ENCODE measurements at regions not wholly inside any gene's neighbourhood (a gene's known extent, or its start where the extent isn't known, plus 50 kb on each side); places are given as distances from the start of the nearest gene placed in this dataset.

DNA sequence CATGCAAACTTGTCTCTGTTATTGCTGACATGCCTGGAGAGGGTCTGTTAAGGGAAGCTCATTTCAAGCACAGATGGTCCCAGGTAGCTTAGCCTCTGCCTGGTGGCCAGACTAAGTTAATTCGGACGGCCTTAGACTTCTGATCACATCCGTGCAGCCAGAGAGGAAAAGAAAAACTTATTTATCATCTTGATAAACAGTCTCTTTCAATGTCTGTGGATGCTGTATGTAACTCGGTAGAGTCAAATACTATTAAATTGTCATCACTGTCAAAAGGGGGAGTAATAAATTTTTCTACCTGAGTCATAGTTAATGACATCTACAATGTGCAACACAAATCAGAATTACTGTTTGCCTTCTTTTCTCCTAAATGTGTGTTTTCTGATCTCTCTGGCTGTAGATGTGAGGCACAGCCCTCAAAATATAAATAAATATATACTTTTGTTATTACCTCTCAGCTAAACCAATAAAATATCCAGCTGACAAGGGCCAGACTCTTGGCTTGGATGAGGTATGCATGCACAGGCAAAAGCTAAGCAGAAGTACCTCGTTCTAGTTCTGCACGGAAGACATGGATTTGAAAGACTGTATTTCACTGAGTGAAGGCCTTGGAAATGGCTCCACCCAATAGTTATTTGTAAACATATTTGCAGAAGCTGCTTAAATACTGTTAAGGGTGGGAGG lies 530.0 kb downstream of the TAFA4 start:
- Histone ChIP-seq H3K4me2 (no peak overlapping the region), H3K36me3 (replicated peaks in 1 of 2; ENCODE audit: control insufficient read depth in 1 of 2, insufficient read depth in 2 of 2, low read length in 1 of 2) (no peaks in the 10 kb centered on the region), H3K9ac (no peak overlapping the region), H3K4me1 (ENCODE audit: control insufficient read depth in 1 of 2, insufficient read depth in 2 of 2, low read depth in 1 of 2, low read length in 1 of 2) (no peaks in the 10 kb centered on the region), H3K4me3 (ENCODE audit: low read depth in 2 of 2, low read length in 1 of 2) (no peak overlapping the region), H3K27me3 (ENCODE audit: insufficient read depth) (no peaks in the 10 kb centered on the region), H3K27ac (ENCODE audit: low read depth in 2 of 2, low read length in 1 of 2) (no peak overlapping the region), H3K9me2 (no peaks in the 10 kb centered on the region), H4K20me1 (ENCODE audit: insufficient read depth) (no peaks in the 10 kb centered on the region), H3K79me2 (ENCODE audit: insufficient read depth) (no peaks in the 10 kb centered on the region), H2AFZ (ENCODE audit: low read depth) (no peak overlapping the region), H3K9me3 (0 out of 2 replicates have a peak, but pooled peaks cover 4% of the 10 kb centered on the region), H3F3A (replicated peaks; ENCODE audit: insufficient read depth) (no peaks in the 10 kb centered on the region)
- WGBS (ENCODE audit: low lambda C conversion rate): 25% methylated on average over 6 of the region's 6 CpGs
- CTCF ChIA-PET: no interaction called here
- TF ChIP-seq, protein P1, sequence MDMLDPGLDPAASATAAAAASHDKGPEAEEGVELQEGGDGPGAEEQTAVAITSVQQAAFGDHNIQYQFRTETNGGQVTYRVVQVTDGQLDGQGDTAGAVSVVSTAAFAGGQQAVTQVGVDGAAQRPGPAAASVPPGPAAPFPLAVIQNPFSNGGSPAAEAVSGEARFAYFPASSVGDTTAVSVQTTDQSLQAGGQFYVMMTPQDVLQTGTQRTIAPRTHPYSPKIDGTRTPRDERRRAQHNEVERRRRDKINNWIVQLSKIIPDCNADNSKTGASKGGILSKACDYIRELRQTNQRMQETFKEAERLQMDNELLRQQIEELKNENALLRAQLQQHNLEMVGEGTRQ (IDR thresholded peaks at IDR 0.05; ENCODE audit: borderline replicate concordance, low read depth, low read length): no peak
- TF ChIP-seq, protein P2, sequence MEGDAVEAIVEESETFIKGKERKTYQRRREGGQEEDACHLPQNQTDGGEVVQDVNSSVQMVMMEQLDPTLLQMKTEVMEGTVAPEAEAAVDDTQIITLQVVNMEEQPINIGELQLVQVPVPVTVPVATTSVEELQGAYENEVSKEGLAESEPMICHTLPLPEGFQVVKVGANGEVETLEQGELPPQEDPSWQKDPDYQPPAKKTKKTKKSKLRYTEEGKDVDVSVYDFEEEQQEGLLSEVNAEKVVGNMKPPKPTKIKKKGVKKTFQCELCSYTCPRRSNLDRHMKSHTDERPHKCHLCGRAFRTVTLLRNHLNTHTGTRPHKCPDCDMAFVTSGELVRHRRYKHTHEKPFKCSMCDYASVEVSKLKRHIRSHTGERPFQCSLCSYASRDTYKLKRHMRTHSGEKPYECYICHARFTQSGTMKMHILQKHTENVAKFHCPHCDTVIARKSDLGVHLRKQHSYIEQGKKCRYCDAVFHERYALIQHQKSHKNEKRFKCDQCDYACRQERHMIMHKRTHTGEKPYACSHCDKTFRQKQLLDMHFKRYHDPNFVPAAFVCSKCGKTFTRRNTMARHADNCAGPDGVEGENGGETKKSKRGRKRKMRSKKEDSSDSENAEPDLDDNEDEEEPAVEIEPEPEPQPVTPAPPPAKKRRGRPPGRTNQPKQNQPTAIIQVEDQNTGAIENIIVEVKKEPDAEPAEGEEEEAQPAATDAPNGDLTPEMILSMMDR (IDR thresholded peaks at IDR 0.05): no peak
- no peak for TF ChIP-seq FOXJ3 (CRISPR knock-in tag; IDR thresholded peaks at IDR 0.05)
- TF ChIP-seq POLR2AphosphoS5 (IDR thresholded peaks at IDR 0.05; ENCODE audit: low read depth, low read length): no peak
- no peak for TF ChIP-seq GABPA (IDR thresholded peaks at IDR 0.05; ENCODE audit: low read depth)
- no peak for TF ChIP-seq TEAD4 (IDR thresholded peaks at IDR 0.05; ENCODE audit: borderline replicate concordance, insufficient read depth)
- TF ChIP-seq RAD21 (IDR thresholded peaks at IDR 0.05; ENCODE audit: low read length): no peak
- no peak for TF ChIP-seq NRF1 (IDR thresholded peaks at IDR 0.05; ENCODE audit: low read depth, low read length)
- DNase-seq: no peak
- POLR2A ChIA-PET: no interaction called here

DNA sequence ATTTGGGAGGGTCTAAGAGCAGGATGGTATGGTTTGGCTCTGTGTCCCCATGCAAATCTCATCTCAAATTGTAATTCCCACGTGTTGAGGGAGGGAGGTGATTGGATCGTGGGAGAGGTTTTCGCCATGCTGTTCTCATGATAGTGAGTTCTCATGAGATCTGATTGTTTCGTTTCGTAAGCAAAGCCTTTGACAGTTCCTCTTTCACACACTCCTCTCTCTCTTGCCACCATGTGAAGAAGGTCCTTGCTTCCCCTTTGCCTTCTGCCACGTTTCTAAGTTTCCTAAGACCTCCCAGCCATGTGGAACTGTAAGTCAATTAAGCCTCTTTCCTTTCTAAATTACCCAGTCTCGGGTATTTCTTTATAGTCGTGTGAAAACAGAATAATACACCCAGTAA lies 553.7 kb downstream of the TAFA4 start:
- H3K4me1 ChIP-seq (ENCODE audit: control insufficient read depth in 1 of 2, insufficient read depth in 2 of 2, low read depth in 1 of 2, low read length in 1 of 2): no peaks in the 10 kb centered on the region
- no peak for TF ChIP-seq RXRA (IDR thresholded peaks at IDR 0.05; ENCODE audit: borderline replicate concordance, low read depth)
- no peak for TF ChIP-seq FOXM1 (IDR thresholded peaks at IDR 0.05; ENCODE audit: low read depth)
- TF ChIP-seq, protein P3, sequence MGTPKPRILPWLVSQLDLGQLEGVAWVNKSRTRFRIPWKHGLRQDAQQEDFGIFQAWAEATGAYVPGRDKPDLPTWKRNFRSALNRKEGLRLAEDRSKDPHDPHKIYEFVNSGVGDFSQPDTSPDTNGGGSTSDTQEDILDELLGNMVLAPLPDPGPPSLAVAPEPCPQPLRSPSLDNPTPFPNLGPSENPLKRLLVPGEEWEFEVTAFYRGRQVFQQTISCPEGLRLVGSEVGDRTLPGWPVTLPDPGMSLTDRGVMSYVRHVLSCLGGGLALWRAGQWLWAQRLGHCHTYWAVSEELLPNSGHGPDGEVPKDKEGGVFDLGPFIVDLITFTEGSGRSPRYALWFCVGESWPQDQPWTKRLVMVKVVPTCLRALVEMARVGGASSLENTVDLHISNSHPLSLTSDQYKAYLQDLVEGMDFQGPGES (IDR thresholded peaks at IDR 0.05; ENCODE audit: low read depth, low read length): no peak
- no peak for TF ChIP-seq GABPA (IDR thresholded peaks at IDR 0.05; ENCODE audit: low read depth)
- TF ChIP-seq, protein P4, sequence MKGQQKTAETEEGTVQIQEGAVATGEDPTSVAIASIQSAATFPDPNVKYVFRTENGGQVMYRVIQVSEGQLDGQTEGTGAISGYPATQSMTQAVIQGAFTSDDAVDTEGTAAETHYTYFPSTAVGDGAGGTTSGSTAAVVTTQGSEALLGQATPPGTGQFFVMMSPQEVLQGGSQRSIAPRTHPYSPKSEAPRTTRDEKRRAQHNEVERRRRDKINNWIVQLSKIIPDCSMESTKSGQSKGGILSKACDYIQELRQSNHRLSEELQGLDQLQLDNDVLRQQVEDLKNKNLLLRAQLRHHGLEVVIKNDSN (IDR thresholded peaks at IDR 0.05; ENCODE audit: borderline replicate concordance, low read depth): no peak
- TF ChIP-seq TCF12 (IDR thresholded peaks at IDR 0.05): no peak
- no peak for TF ChIP-seq EZH2phosphoT487 (IDR thresholded peaks at IDR 0.05; ENCODE audit: borderline replicate concordance, low read depth)
- TF ChIP-seq, protein P5, sequence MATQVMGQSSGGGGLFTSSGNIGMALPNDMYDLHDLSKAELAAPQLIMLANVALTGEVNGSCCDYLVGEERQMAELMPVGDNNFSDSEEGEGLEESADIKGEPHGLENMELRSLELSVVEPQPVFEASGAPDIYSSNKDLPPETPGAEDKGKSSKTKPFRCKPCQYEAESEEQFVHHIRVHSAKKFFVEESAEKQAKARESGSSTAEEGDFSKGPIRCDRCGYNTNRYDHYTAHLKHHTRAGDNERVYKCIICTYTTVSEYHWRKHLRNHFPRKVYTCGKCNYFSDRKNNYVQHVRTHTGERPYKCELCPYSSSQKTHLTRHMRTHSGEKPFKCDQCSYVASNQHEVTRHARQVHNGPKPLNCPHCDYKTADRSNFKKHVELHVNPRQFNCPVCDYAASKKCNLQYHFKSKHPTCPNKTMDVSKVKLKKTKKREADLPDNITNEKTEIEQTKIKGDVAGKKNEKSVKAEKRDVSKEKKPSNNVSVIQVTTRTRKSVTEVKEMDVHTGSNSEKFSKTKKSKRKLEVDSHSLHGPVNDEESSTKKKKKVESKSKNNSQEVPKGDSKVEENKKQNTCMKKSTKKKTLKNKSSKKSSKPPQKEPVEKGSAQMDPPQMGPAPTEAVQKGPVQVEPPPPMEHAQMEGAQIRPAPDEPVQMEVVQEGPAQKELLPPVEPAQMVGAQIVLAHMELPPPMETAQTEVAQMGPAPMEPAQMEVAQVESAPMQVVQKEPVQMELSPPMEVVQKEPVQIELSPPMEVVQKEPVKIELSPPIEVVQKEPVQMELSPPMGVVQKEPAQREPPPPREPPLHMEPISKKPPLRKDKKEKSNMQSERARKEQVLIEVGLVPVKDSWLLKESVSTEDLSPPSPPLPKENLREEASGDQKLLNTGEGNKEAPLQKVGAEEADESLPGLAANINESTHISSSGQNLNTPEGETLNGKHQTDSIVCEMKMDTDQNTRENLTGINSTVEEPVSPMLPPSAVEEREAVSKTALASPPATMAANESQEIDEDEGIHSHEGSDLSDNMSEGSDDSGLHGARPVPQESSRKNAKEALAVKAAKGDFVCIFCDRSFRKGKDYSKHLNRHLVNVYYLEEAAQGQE (IDR thresholded peaks at IDR 0.05; ENCODE audit: low read depth, low read length): no peak
- TF ChIP-seq, protein P6, sequence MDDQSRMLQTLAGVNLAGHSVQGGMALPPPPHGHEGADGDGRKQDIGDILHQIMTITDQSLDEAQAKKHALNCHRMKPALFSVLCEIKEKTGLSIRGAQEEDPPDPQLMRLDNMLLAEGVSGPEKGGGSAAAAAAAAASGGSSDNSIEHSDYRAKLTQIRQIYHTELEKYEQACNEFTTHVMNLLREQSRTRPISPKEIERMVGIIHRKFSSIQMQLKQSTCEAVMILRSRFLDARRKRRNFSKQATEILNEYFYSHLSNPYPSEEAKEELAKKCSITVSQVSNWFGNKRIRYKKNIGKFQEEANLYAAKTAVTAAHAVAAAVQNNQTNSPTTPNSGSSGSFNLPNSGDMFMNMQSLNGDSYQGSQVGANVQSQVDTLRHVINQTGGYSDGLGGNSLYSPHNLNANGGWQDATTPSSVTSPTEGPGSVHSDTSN (IDR thresholded peaks at IDR 0.05): no peak
- no peak for TF ChIP-seq FOSL2 (IDR thresholded peaks at IDR 0.05; ENCODE audit: borderline replicate concordance, low read depth)
- TF ChIP-seq RCOR1 (IDR thresholded peaks at IDR 0.05; ENCODE audit: low read length): no peak
- no peak for TF ChIP-seq RFX5 (IDR thresholded peaks at IDR 0.05; ENCODE audit: low read length)

More for the DNA sequence above, 553.7 kb downstream of the TAFA4 start:
- Histone ChIP-seq H2AFZ (ENCODE audit: low read depth) (no peak overlapping the region), H3K27ac (ENCODE audit: low read depth in 2 of 2, low read length in 1 of 2) (no peak overlapping the region), H3F3A (replicated peaks; ENCODE audit: insufficient read depth) (no peaks in the 10 kb centered on the region), H3K4me3 (ENCODE audit: low read depth in 2 of 2, low read length in 1 of 2) (no peak overlapping the region), H3K79me2 (ENCODE audit: insufficient read depth) (no peaks in the 10 kb centered on the region), H4K20me1 (ENCODE audit: insufficient read depth) (no peaks in the 10 kb centered on the region), H3K36me3 (replicated peaks in 1 of 2; ENCODE audit: control insufficient read depth in 1 of 2, insufficient read depth in 2 of 2, low read length in 1 of 2) (no peaks in the 10 kb centered on the region), H3K9ac (no peak overlapping the region), H3K9me3 (no peaks in the 10 kb centered on the region), H3K27me3 (ENCODE audit: insufficient read depth) (no peaks in the 10 kb centered on the region), H3K9me2 (no peaks in the 10 kb centered on the region), H3K4me2 (no peak overlapping the region)
- no peak for DNase-seq
- ChIA-PET CTCF (no interaction called here), POLR2A (no interaction called here)
- 19% methylated on average over 8 of the region's 8 CpGs for WGBS (ENCODE audit: low lambda C conversion rate)
